B cell (primary cell): ENCODE measurements at regions not wholly inside any gene's neighbourhood (a gene's known extent, or its start where the extent isn't known, plus 50 kb on each side); places are given as distances from the start of the nearest gene placed in this dataset.

ENCODE experiments used
- ATAC-seq: fragments of 200-7000 bp; cut with Tn5 transposase; one replicate; pipeline ENCODE4 v1.10.0; 2021; ENCODE audit warnings: low read depth, mild to moderate bottlenecking, moderate number of reproducible peaks, moderate library complexity
- CTCF ChIA-PET: fragments of 350-600 bp; sonication (Branson Sonifier 250); formaldehyde crosslinking; loops from one replicate; lab custom pipeline; 2021; ENCODE audit warnings: antibody characterized with exemption, inconsistent platforms; lab: Charles Lee
- POLR2A ChIA-PET: fragments of 350-600 bp; sonication (Branson Sonifier 250); formaldehyde crosslinking; loops from one replicate; lab custom pipeline; 2021; ENCODE audit warnings: antibody characterized with exemption; lab: Charles Lee
- DNase-seq: peaks from one replicate; pipeline ENCODE4 v3.0.0; 2013
- H2AFZ ChIP-seq: 2 replicates; pipeline ENCODE4 v1.6.1; 2012; ENCODE audit warnings: mild to moderate bottlenecking, low read depth, low read length; ENCODE audit not compliant: insufficient read depth, poor library complexity, severe bottlenecking
- H3K27ac ChIP-seq, 2 donors: 1 replicate in 1 of 2; 2 replicates in 1 of 2; pipeline ENCODE4 v1.5.1; 2012 to 2013; ENCODE audit warnings: low read length in 2 of 2, mild to moderate bottlenecking in 2 of 2, moderate library complexity in 1 of 2
- H3K27me3 ChIP-seq, 4 experiments: fragments of 200-600 bp in 1 of 4; sonication (generic) in 1 of 4; replicated peaks in 1 of 4; 1 replicate in 2 of 4; 2 replicates in 2 of 4; pipeline versions ENCODE4 v1.6.1 to v1.7.0; 2013 to 2016; ENCODE audit warnings: low read length in 3 of 4, mild to moderate bottlenecking in 2 of 4, mixed read lengths in 1 of 4, moderate library complexity in 1 of 4; ENCODE audit not compliant: insufficient read depth in 4 of 4, control insufficient read depth in 3 of 4; ENCODE audit errors: control extremely low read depth in 1 of 4
- H3K36me3 ChIP-seq, 2 experiments: replicated peaks in 1 of 2; 1 replicate in 1 of 2; 2 replicates in 1 of 2; pipeline versions ENCODE4 v1.6.1 to v1.7.1; 2013; ENCODE audit warnings: low read length in 1 of 2; ENCODE audit not compliant: insufficient read depth in 2 of 2, control insufficient read depth in 1 of 2; ENCODE audit errors: control extremely low read depth in 1 of 2, extremely low read depth in 1 of 2
- H3K4me1 ChIP-seq, 2 donors: fragments of 200-600 bp in 1 of 2; sonication (generic) in 1 of 2; 1 replicate in 1 of 2; 2 replicates in 1 of 2; pipeline versions ENCODE4 v1.5.1 to v1.6.1; 2013 to 2017; ENCODE audit warnings: low read length in 2 of 2; ENCODE audit not compliant: control insufficient read depth in 2 of 2, insufficient read depth in 2 of 2
- H3K4me2 ChIP-seq: replicated peaks from 2 replicates; pipeline ENCODE3; 2012; ENCODE audit warnings: mild to moderate bottlenecking, low read depth, low read length; ENCODE audit not compliant: poor library complexity, severe bottlenecking
- H3K4me3 ChIP-seq, 5 experiments: fragments of 200-600 bp in 1 of 5; sonication (generic) in 1 of 5; 1 replicate in 3 of 5; 2 replicates in 2 of 5; pipeline versions ENCODE4 v1.5.1 to v1.7.0; 2011 to 2016; ENCODE audit warnings: low read length in 4 of 5, mild to moderate bottlenecking in 4 of 5, low read depth in 2 of 5, control low read depth in 1 of 5, moderate library complexity in 1 of 5; ENCODE audit not compliant: insufficient read depth in 1 of 5; ENCODE audit errors: control extremely low read depth in 1 of 5, extremely low read depth in 1 of 5
- H3K79me2 ChIP-seq: fragments of 200-600 bp; sonication (generic); one replicate; pipeline ENCODE4 v1.6.0; 2016; ENCODE audit warnings: low read length; ENCODE audit not compliant: control insufficient read depth, insufficient read depth
- H3K9ac ChIP-seq: fragments of 200-600 bp; sonication (generic); 2 replicates; pipeline ENCODE4 v1.6.1; 2017; ENCODE audit warnings: mild to moderate bottlenecking, low read length, moderate library complexity
- H3K9me3 ChIP-seq, 3 donors: one replicate each; pipeline versions ENCODE4 v1.6.1 to v1.7.1; 2013; ENCODE audit warnings: low read length in 2 of 3; ENCODE audit not compliant: control insufficient read depth in 2 of 3, insufficient read depth in 1 of 3; ENCODE audit errors: control extremely low read depth in 1 of 3
- H4K20me1 ChIP-seq: 2 replicates; pipeline ENCODE4 v1.6.0; 2012; ENCODE audit warnings: mild to moderate bottlenecking, low read length; ENCODE audit not compliant: insufficient read depth, control insufficient read depth, poor library complexity, severe bottlenecking
- H3K27ac Mint-ChIP-seq: one replicate; pipeline ENCODE4 v1.8.0; 2021; ENCODE audit warnings: mixed read lengths
- H3K27me3 Mint-ChIP-seq: one replicate; pipeline ENCODE4 v1.8.0; 2021; ENCODE audit warnings: mixed read lengths
- H3K4me1 Mint-ChIP-seq: one replicate; pipeline ENCODE4 v1.8.0; 2021; ENCODE audit warnings: mixed read lengths
- H3K4me3 Mint-ChIP-seq: one replicate; pipeline ENCODE4 v1.8.0; 2021; ENCODE audit warnings: mixed read lengths
- H3K9me3 Mint-ChIP-seq: one replicate; pipeline ENCODE4 v1.8.0; 2022; ENCODE audit warnings: mixed read lengths; ENCODE audit not compliant: insufficient read depth
- CTCF ChIP-seq: fragments of 200-600 bp; IDR thresholded peaks from one replicate; pipeline ENCODE4 v1.8.0; 2022; ENCODE audit warnings: antibody characterized with exemption, mild to moderate bottlenecking
- EZH2 ChIP-seq: IDR thresholded peaks from 2 replicates; pipeline ENCODE4 v1.6.1; 2012; ENCODE audit warnings: borderline replicate concordance, low read depth, mild to moderate bottlenecking, moderate library complexity, low read length; ENCODE audit not compliant: insufficient read depth, poor library complexity, severe bottlenecking
- WGBS: methylation state at CpG from one replicate; pipeline ENCODE4 v1.1.5; 2013; ENCODE audit warnings: missing lambda C conversion rate; ENCODE audit not compliant: insufficient coverage; 5-methylcytosine and 5-hydroxymethylcytosine counted together
- intact Hi-C: fragments of 100-400 bp; cut with micrococcal nuclease; formaldehyde crosslinking; loops from one replicate; pipeline ENCODE4 v1.10.0; 2022

- H3K36me3 ChIP-seq: no peaks in the 10 kb centered on the region
- H3K27me3 ChIP-seq: no peaks in the 10 kb centered on the region
- H4K20me1 ChIP-seq: no peaks in the 10 kb centered on the region
- H3K27ac ChIP-seq: no peak overlapping the region
- ATAC-seq (no peak), DNase-seq (no peak)
- intact Hi-C loops: no loop called here
- Mint-ChIP-seq H3K4me3 (no peak overlapping the region), H3K27me3 (no peaks in the 10 kb centered on the region), H3K4me1 (peaks cover 7% of the 10 kb centered on the region), H3K27ac (no peak overlapping the region), H3K9me3 (no peaks in the 10 kb centered on the region)
- ChIA-PET POLR2A (no interaction called here), CTCF (interaction anchor here (1.3 kb wide), 1 partner anchor 12 kb away, joined by 4 read pairs; no protein-coding TSS in a partner anchor)
- no peaks in the 10 kb centered on the region for H3K4me1 ChIP-seq
- no peak overlapping the region for H3K4me2 ChIP-seq
- H2AFZ ChIP-seq: no peak overlapping the region
- no peaks in the 10 kb centered on the region for H3K79me2 ChIP-seq
- 93% methylated on average over 3 of the region's 4 CpGs for WGBS
- H3K9ac ChIP-seq: no peak overlapping the region
- TF ChIP-seq EZH2 (no peak), CTCF (no peak)
- H3K4me3 ChIP-seq: no peak overlapping the region
- no peaks in the 10 kb centered on the region for H3K9me3 ChIP-seq
Measured at GRCh38 chr3:59563072-59563605, 513.3 kb upstream of the CFAP20DC start.

- Histone ChIP-seq H3K4me1 (no peaks in the 10 kb centered on the region), H3K9ac (no peak overlapping the region), H4K20me1 (no peaks in the 10 kb centered on the region), H3K4me3 (no peak overlapping the region), H3K36me3 (no peaks in the 10 kb centered on the region), H3K4me2 (no peak overlapping the region), H2AFZ (no peak overlapping the region), H3K27ac (no peak overlapping the region), H3K79me2 (no peaks in the 10 kb centered on the region), H3K27me3 (no peaks in the 10 kb centered on the region), H3K9me3 (no peaks in the 10 kb centered on the region)
- WGBS: 85% methylated on average over 3 of the region's 4 CpGs
- no peak overlapping the region for H3K27ac Mint-ChIP-seq
- DNase-seq (no peak), ATAC-seq (no peak)
- ChIA-PET CTCF (no interaction called here), POLR2A (no interaction called here)
- no peaks in the 10 kb centered on the region for H3K9me3 Mint-ChIP-seq
- no peak overlapping the region for H3K4me3 Mint-ChIP-seq
- H3K27me3 Mint-ChIP-seq: no peaks in the 10 kb centered on the region
- intact Hi-C loops: no loop called here
- no peaks in the 10 kb centered on the region for H3K4me1 Mint-ChIP-seq
- no peak for TF ChIP-seq CTCF
- TF ChIP-seq EZH2: no peak
Measured at GRCh38 chr3:59559721-59560435, 510.1 kb upstream of the CFAP20DC start.
